ENCODE measurements at regions not wholly inside any gene's neighbourhood (a gene's known extent, or its start where the extent isn't known, plus 50 kb on each side); places are given as distances from the start of the nearest gene placed in this dataset.

- H4K20me1 ChIP-seq (ENCODE audit: control insufficient read depth, insufficient read depth, low read length, poor library complexity, severe bottlenecking) = no peaks in the 10 kb centered on the region
- TF ChIP-seq, protein P1, sequence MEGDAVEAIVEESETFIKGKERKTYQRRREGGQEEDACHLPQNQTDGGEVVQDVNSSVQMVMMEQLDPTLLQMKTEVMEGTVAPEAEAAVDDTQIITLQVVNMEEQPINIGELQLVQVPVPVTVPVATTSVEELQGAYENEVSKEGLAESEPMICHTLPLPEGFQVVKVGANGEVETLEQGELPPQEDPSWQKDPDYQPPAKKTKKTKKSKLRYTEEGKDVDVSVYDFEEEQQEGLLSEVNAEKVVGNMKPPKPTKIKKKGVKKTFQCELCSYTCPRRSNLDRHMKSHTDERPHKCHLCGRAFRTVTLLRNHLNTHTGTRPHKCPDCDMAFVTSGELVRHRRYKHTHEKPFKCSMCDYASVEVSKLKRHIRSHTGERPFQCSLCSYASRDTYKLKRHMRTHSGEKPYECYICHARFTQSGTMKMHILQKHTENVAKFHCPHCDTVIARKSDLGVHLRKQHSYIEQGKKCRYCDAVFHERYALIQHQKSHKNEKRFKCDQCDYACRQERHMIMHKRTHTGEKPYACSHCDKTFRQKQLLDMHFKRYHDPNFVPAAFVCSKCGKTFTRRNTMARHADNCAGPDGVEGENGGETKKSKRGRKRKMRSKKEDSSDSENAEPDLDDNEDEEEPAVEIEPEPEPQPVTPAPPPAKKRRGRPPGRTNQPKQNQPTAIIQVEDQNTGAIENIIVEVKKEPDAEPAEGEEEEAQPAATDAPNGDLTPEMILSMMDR (IDR thresholded peaks at IDR 0.05) = no peak
- no peak for TF ChIP-seq EZH2 (IDR thresholded peaks at IDR 0.05; ENCODE audit: borderline replicate concordance, insufficient read depth, low read depth, low read length, poor library complexity, severe bottlenecking)
- H3K4me1 ChIP-seq (ENCODE audit: control insufficient read depth in 2 of 2, insufficient read depth in 2 of 2, low read length in 2 of 2) = peaks cover 0 to 8% of the 10 kb centered on the region in 2 donors
- no peak overlapping the region for H3K4me2 ChIP-seq (replicated peaks; ENCODE audit: low read depth, low read length, poor library complexity, severe bottlenecking)
- H3K36me3 ChIP-seq (replicated peaks in 1 of 2; ENCODE audit: control extremely low read depth in 1 of 2, control insufficient read depth in 1 of 2, extremely low read depth in 1 of 2, insufficient read depth in 2 of 2, low read length in 1 of 2) = no peaks in the 10 kb centered on the region
- no peaks in the 10 kb centered on the region for H3K79me2 ChIP-seq (ENCODE audit: control insufficient read depth, insufficient read depth, low read length)
- Mint-ChIP-seq H3K4me3 (no peak overlapping the region), H3K27ac (no peak overlapping the region), H3K9me3 (ENCODE audit: insufficient read depth) (no peaks in the 10 kb centered on the region), H3K4me1 (peaks cover 7% of the 10 kb centered on the region), H3K27me3 (no peaks in the 10 kb centered on the region)
- H2AFZ ChIP-seq (ENCODE audit: insufficient read depth, low read depth, low read length, poor library complexity, severe bottlenecking) = no peak overlapping the region
- WGBS (ENCODE audit: insufficient coverage) = no CpG with 5 or more reads among the region's 2 CpGs
- H3K9me3 ChIP-seq (ENCODE audit: control extremely low read depth in 1 of 3, control insufficient read depth in 2 of 3, insufficient read depth in 1 of 3, low read length in 2 of 3) = no peaks in the 10 kb centered on the region
- POLR2A ChIA-PET = no interaction called here
- CTCF ChIA-PET = no interaction called here
- intact Hi-C loops (cut with micrococcal nuclease) = no loop called here
- H3K27me3 ChIP-seq (replicated peaks in 1 of 4; ENCODE audit: control extremely low read depth in 1 of 4, control insufficient read depth in 3 of 4, insufficient read depth in 4 of 4, low read length in 3 of 4) = no peaks in the 10 kb centered on the region
- ATAC-seq (ENCODE audit: low read depth) = no peak
- H3K27ac ChIP-seq (ENCODE audit: low read length in 2 of 2) = no peak overlapping the region
- no peak overlapping the region for H3K9ac ChIP-seq (ENCODE audit: low read length)
- H3K4me3 ChIP-seq (ENCODE audit: control extremely low read depth in 1 of 5, extremely low read depth in 1 of 5, insufficient read depth in 1 of 5, low read depth in 2 of 5, low read length in 4 of 5) = no peak overlapping the region
- no peak for DNase-seq
Observed at GRCh38 chr9:20030671-20031070, 241.8 kb upstream of the SLC24A2 start.

DNA sequence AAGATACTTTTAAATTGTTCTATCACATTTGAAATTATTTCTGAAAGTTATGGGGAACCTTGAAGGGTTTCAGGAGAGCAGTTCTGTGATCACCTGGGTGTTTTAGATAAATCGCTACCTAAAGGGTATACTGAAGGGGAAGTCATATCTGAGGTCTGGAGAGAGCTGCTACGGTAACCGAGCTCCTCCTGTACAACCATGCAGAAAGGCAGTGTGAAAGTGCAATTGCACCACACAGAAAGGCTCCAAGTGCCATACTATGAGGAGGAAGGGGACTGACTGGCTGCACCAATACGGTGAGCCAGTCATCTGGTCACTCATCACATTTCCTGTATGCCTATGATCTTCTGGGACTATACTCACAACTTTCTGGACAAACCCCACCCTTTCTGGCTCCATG is 241.4 kb upstream of the SLC24A2 start:
- TF ChIP-seq EZH2 (IDR thresholded peaks at IDR 0.05; ENCODE audit: borderline replicate concordance, insufficient read depth, low read depth, low read length, poor library complexity, severe bottlenecking) = no peak
- TF ChIP-seq, protein P1 (IDR thresholded peaks at IDR 0.05) = no peak
- Histone ChIP-seq H3K4me3 (ENCODE audit: control extremely low read depth in 1 of 5, extremely low read depth in 1 of 5, insufficient read depth in 1 of 5, low read depth in 2 of 5, low read length in 4 of 5) (no peak overlapping the region), H4K20me1 (ENCODE audit: control insufficient read depth, insufficient read depth, low read length, poor library complexity, severe bottlenecking) (no peaks in the 10 kb centered on the region), H3K4me2 (replicated peaks; ENCODE audit: low read depth, low read length, poor library complexity, severe bottlenecking) (no peak overlapping the region), H3K9me3 (ENCODE audit: control extremely low read depth in 1 of 3, control insufficient read depth in 2 of 3, insufficient read depth in 1 of 3, low read length in 2 of 3) (no peaks in the 10 kb centered on the region), H3K79me2 (ENCODE audit: control insufficient read depth, insufficient read depth, low read length) (no peaks in the 10 kb centered on the region), H3K4me1 (ENCODE audit: control insufficient read depth in 2 of 2, insufficient read depth in 2 of 2, low read length in 2 of 2) (peaks cover 0 to 8% of the 10 kb centered on the region in 2 donors), H3K27me3 (replicated peaks in 1 of 4; ENCODE audit: control extremely low read depth in 1 of 4, control insufficient read depth in 3 of 4, insufficient read depth in 4 of 4, low read length in 3 of 4) (no peaks in the 10 kb centered on the region), H3K9ac (ENCODE audit: low read length) (no peak overlapping the region), H3K36me3 (replicated peaks in 1 of 2; ENCODE audit: control extremely low read depth in 1 of 2, control insufficient read depth in 1 of 2, extremely low read depth in 1 of 2, insufficient read depth in 2 of 2, low read length in 1 of 2) (no peaks in the 10 kb centered on the region), H2AFZ (ENCODE audit: insufficient read depth, low read depth, low read length, poor library complexity, severe bottlenecking) (no peak overlapping the region), H3K27ac (ENCODE audit: low read length in 2 of 2) (no peak overlapping the region)
- no peak overlapping the region for H3K4me3 Mint-ChIP-seq
- H3K27ac Mint-ChIP-seq = no peak overlapping the region
- no peaks in the 10 kb centered on the region for H3K27me3 Mint-ChIP-seq
- no peaks in the 10 kb centered on the region for H3K9me3 Mint-ChIP-seq (ENCODE audit: insufficient read depth)
- ChIA-PET POLR2A (no interaction called here), CTCF (no interaction called here)
- ATAC-seq (ENCODE audit: low read depth) (no peak), DNase-seq (no peak)
- peaks cover 7% of the 10 kb centered on the region for H3K4me1 Mint-ChIP-seq
- intact Hi-C loops (cut with micrococcal nuclease) = no loop called here
- 46% methylated on average over 3 of the region's 4 CpGs for WGBS (ENCODE audit: insufficient coverage)

All from B cell (primary cell).